AG04450 (cell line): ENCODE measurements at regions not wholly inside any gene's neighbourhood (a gene's known extent, or its start where the extent isn't known, plus 50 kb on each side); places are given as distances from the start of the nearest gene placed in this dataset.

Experiments
- CTCF ChIA-PET: fragments of 300-600, 350-600 bp; formaldehyde crosslinking; extraction: SDS; loops from one replicate; lab custom pipeline; 2022; ENCODE audit warnings: antibody characterized with exemption, inconsistent platforms; lab: Charles Lee
- POLR2A ChIA-PET: fragments of 350-600 bp; formaldehyde crosslinking; extraction: SDS; loops from one replicate; lab custom pipeline; 2021; ENCODE audit warnings: antibody characterized with exemption, inconsistent platforms; lab: Yijun Ruan, JAX
- DNase-seq: peaks from one replicate; pipeline ENCODE4 v3.0.0-alpha.2; 2011; ENCODE audit warnings: low read depth, low spot score
- H3K27ac ChIP-seq: one replicate; pipeline ENCODE4 v1.5.1; 2012; ENCODE audit warnings: low read depth, low read length, control low read depth
- H3K27me3 ChIP-seq: one replicate; pipeline ENCODE4 v1.6.0; 2012; ENCODE audit warnings: low read length; ENCODE audit not compliant: control insufficient read depth, insufficient read depth
- H3K4me3 ChIP-seq: 2 replicates; pipeline ENCODE4 v1.5.1; 2011; ENCODE audit warnings: mild to moderate bottlenecking, low read depth, low read length, control low read depth
- H3K9me3 ChIP-seq: 2 replicates; pipeline ENCODE4 v1.5.1; 2012; ENCODE audit warnings: low read length; ENCODE audit not compliant: control insufficient read depth, insufficient read depth
- CTCF ChIP-seq: IDR thresholded peaks from 2 replicates; pipeline ENCODE4 v1.5.1; 2011; ENCODE audit warnings: low read depth, low read length, control low read depth, inconsistent platforms

GRCh38 chr5:6215891-6216290 is 162.5 kb downstream of the MED10 start:
- no peak overlapping the region for H3K27ac ChIP-seq
- H3K27me3 ChIP-seq, result no peaks in the 10 kb centered on the region
- POLR2A ChIA-PET, result no interaction called here
- DNase-seq, result no peak
- no peak for TF ChIP-seq CTCF
- no peak overlapping the region for H3K4me3 ChIP-seq
- CTCF ChIA-PET, result no interaction called here
- H3K9me3 ChIP-seq, result peaks cover 53% of the 10 kb centered on the region

- no peaks in the 10 kb centered on the region for H3K27me3 ChIP-seq
- H3K4me3 ChIP-seq, result no peak overlapping the region
- H3K9me3 ChIP-seq, result peaks cover 42% of the 10 kb centered on the region
- ChIA-PET POLR2A (no interaction called here), CTCF (no interaction called here)
- TF ChIP-seq CTCF, result no peak
- no peak overlapping the region for H3K27ac ChIP-seq
- no peak for DNase-seq
Measured at GRCh38 chr5:6212244-6212643, 166.1 kb downstream of the MED10 start.

- peaks cover 51% of the 10 kb centered on the region for H3K9me3 ChIP-seq
- POLR2A ChIA-PET, result no interaction called here
- CTCF ChIA-PET, result no interaction called here
Measured at GRCh38 chr5:6206501-6206900, 171.8 kb downstream of the MED10 start.

GRCh38 chr5:6202968-6203365 is 175.4 kb downstream of the MED10 start:
- Histone ChIP-seq H3K9me3 (peaks cover 49% of the 10 kb centered on the region), H3K27me3 (no peaks in the 10 kb centered on the region), H3K4me3 (no peak overlapping the region), H3K27ac (no peak overlapping the region)
- DNase-seq, result no peak
- POLR2A ChIA-PET, result no interaction called here
- CTCF ChIA-PET, result no interaction called here
- TF ChIP-seq CTCF, result no peak

More at GRCh38 chr5:6206501-6206900, 171.8 kb downstream of the MED10 start:
- no peak overlapping the region for H3K4me3 ChIP-seq
- H3K27me3 ChIP-seq, result no peaks in the 10 kb centered on the region
- no peak for TF ChIP-seq CTCF
- H3K27ac ChIP-seq, result no peak overlapping the region
- no peak for DNase-seq

- POLR2A ChIA-PET, result no interaction called here
- CTCF ChIA-PET, result no interaction called here
Measured at GRCh38 chr5:6202149-6202967, 176.0 kb downstream of the MED10 start.

More at GRCh38 chr5:6202149-6202967, 176.0 kb downstream of the MED10 start:
- Histone ChIP-seq H3K9me3 (peaks cover 52% of the 10 kb centered on the region), H3K27me3 (no peaks in the 10 kb centered on the region), H3K4me3 (no peak overlapping the region), H3K27ac (no peak overlapping the region)
- DNase-seq, result no peak
- TF ChIP-seq CTCF, result no peak
